ENCODE measurements at regions not wholly inside any gene's neighbourhood (a gene's known extent, or its start where the extent isn't known, plus 50 kb on each side); places are given as distances from the start of the nearest gene placed in this dataset.

GRCh38 chr9:14366076-14366475 lies 52.1 kb upstream of the NFIB start:
- POLR2A ChIA-PET: interaction anchor here (0.7 kb wide), 1 partner anchor 1751 kb away, joined by 4 read pairs; no protein-coding TSS in a partner anchor
- FAIRE-seq: no peak
- H3K4me1 ChIP-seq (replicated peaks in 1 of 2; ENCODE audit: control insufficient read depth in 2 of 2, insufficient read depth in 2 of 2, low read length in 2 of 2): no peaks in the 10 kb centered on the region
- no TSS peak for BruUV-seq (replicated peaks)
- 96% methylated on average over 5 of the region's 10 CpGs for WGBS (ENCODE audit: insufficient coverage, low coverage, missing lambda C conversion rate)
- H3K9me3 ChIP-seq (replicated peaks; ENCODE audit: control insufficient read depth, insufficient read depth, low read depth, low read length): no peaks in the 10 kb centered on the region
- no peak overlapping the region for H2AFZ ChIP-seq (ENCODE audit: low read depth, low read length)
- in situ Hi-C loops (cut with MboI): no loop called here
- H3K27ac ChIP-seq (ENCODE audit: extremely low read depth, low read depth, low read length): no peak overlapping the region
- H3K36me3 ChIP-seq (ENCODE audit: control insufficient read depth, insufficient read depth, low read length): no peaks in the 10 kb centered on the region
- H3K4me2 ChIP-seq (ENCODE audit: insufficient read depth, low read length): no peak overlapping the region
- no peak for ATAC-seq
- H3K9ac ChIP-seq (ENCODE audit: insufficient read depth in 1 of 2, low read depth in 2 of 2, low read length in 2 of 2): no peak overlapping the region
- no peaks in the 10 kb centered on the region for H3K27me3 ChIP-seq (ENCODE audit: control insufficient read depth in 2 of 2, insufficient read depth in 2 of 2, low read length in 2 of 2)
- no peaks in the 10 kb centered on the region for H4K20me1 ChIP-seq (replicated peaks; ENCODE audit: control insufficient read depth, insufficient read depth, low read length)
- no peaks in the 10 kb centered on the region for H3K79me2 ChIP-seq (ENCODE audit: control insufficient read depth, insufficient read depth, low read length)
- no peak for DNase-seq (ENCODE audit: extremely low read depth in 1 of 4, low spot score in 3 of 4)
- H3K9me1 ChIP-seq (ENCODE audit: control insufficient read depth, insufficient read depth, low read length): no peaks in the 10 kb centered on the region
- CTCF ChIA-PET (ENCODE audit: low intra/inter-chr PET ratio): no interaction called here
- H3K4me3 ChIP-seq: no peak overlapping the region
- TF ChIP-seq FOXK2 (conservative IDR thresholded peaks at IDR 0.05 in 1 of 2, IDR thresholded peaks at IDR 0.05 in 1 of 2; ENCODE audit: low read depth in 2 of 2) (no peak), PHF20 (IDR thresholded peaks at IDR 0.05; ENCODE audit: partially characterized antibody) (no peak), SMAD3 (CRISPR knock-in tag; conservative IDR thresholded peaks at IDR 0.05) (no peak), OTX1 (CRISPR knock-in tag; IDR thresholded peaks at IDR 0.05) (no peak), KAT2B (IDR thresholded peaks at IDR 0.05; ENCODE audit: low read depth, low read length) (no peak), HNRNPK (IDR thresholded peaks at IDR 0.05; ENCODE audit: low read depth, low read length, poor library complexity, severe bottlenecking) (no peak), HNRNPUL1 (IDR thresholded peaks at IDR 0.05; ENCODE audit: low read length) (no peak), DNMT1 (IDR thresholded peaks at IDR 0.05) (no peak), ZNF592 (IDR thresholded peaks at IDR 0.05) (no peak), BHLHE40 (IDR thresholded peaks at IDR 0.05; ENCODE audit: low read length) (no peak), BRD4 (IDR thresholded peaks at IDR 0.05) (no peak), U2AF2 (optimal IDR thresholded peaks at IDR 0.05; ENCODE audit: low read depth, low read length) (no peak), ZNF584 (CRISPR knock-in tag; IDR thresholded peaks at IDR 0.05; ENCODE audit: low read depth) (no peak)
- TF ChIP-seq, protein P1, sequence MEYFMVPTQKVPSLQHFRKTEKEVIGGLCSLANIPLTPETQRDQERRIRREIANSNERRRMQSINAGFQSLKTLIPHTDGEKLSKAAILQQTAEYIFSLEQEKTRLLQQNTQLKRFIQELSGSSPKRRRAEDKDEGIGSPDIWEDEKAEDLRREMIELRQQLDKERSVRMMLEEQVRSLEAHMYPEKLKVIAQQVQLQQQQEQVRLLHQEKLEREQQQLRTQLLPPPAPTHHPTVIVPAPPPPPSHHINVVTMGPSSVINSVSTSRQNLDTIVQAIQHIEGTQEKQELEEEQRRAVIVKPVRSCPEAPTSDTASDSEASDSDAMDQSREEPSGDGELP (CRISPR knock-in tag; IDR thresholded peaks at IDR 0.05; ENCODE audit: borderline replicate concordance): no peak
- TF ChIP-seq, protein P2, sequence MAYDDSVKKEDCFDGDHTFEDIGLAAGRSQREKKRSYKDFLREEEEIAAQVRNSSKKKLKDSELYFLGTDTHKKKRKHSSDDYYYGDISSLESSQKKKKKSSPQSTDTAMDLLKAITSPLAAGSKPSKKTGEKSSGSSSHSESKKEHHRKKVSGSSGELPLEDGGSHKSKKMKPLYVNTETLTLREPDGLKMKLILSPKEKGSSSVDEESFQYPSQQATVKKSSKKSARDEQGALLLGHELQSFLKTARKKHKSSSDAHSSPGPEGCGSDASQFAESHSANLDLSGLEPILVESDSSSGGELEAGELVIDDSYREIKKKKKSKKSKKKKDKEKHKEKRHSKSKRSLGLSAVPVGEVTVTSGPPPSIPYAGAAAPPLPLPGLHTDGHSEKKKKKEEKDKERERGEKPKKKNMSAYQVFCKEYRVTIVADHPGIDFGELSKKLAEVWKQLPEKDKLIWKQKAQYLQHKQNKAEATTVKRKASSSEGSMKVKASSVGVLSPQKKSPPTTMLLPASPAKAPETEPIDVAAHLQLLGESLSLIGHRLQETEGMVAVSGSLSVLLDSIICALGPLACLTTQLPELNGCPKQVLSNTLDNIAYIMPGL (CRISPR knock-in tag; IDR thresholded peaks at IDR 0.05): no peak
- TF ChIP-seq, protein P3, sequence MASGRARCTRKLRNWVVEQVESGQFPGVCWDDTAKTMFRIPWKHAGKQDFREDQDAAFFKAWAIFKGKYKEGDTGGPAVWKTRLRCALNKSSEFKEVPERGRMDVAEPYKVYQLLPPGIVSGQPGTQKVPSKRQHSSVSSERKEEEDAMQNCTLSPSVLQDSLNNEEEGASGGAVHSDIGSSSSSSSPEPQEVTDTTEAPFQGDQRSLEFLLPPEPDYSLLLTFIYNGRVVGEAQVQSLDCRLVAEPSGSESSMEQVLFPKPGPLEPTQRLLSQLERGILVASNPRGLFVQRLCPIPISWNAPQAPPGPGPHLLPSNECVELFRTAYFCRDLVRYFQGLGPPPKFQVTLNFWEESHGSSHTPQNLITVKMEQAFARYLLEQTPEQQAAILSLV (tag; IDR thresholded peaks at IDR 0.05): no peak
- intact Hi-C loops (cut with micrococcal nuclease): no loop called here

All from K562 (cell line).